Activated CD4-positive, alpha-beta T cell treated with anti-CD3 and anti-CD28 coated beads for 4 hours (primary cell): ENCODE measurements at regions not wholly inside any gene's neighbourhood (a gene's known extent, or its start where the extent isn't known, plus 50 kb on each side); places are given as distances from the start of the nearest gene placed in this dataset.

ENCODE experiments used
- DNase-seq, 2 donors: peaks; one replicate each; pipeline ENCODE4 v3.0.0-alpha.2; 2020

DNA sequence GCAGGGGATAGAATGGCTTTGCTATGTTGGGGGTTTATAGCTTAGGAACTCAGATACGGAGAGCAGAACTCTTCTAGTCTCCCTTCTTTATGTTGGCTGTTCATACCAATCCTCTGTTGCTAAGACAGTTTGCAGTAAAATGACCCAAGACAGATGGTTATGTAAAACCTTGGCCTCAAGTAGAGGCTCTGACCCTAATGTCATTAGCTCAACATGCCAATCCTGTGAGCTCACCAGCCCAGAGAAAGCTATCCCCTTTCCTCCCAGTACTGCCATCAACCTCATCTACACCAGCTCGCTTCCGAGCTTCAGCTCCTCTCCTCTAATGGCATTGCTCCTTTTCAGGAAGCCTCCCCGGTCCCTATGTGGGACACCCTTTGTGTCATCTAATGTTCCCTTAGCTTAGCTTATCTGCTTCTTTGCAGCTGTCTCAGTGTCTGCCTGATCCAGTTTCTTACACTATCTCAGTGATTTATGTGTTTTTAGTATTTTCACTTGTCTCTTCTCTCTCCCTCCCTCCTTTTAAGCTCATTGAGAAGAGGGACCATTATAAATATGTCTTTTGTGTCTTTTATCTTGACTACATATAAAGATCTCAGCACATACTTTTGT lies 281.3 kb upstream of the CLINT1 start:
- no peak for DNase-seq

DNA sequence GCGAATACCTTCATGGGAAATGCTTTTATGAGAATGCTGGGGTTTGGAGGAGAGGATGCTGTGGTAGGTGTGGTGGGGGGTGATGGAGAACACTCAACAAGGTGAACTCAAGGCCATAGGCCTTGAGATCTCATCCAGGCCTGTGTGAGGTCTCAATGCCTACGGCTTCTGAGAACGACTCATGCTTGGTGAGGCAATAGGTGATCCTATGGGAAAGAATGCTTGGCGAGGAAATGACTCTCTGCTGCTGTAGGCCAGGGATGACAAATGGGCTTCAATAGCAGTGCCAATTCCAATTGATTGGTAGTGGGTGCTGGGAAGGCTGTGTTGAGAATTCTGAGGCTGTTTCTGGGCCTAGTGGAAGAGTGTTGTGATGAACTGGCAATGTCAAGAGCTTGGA lies 280.2 kb upstream of the CLINT1 start:
- no peak for DNase-seq

DNA sequence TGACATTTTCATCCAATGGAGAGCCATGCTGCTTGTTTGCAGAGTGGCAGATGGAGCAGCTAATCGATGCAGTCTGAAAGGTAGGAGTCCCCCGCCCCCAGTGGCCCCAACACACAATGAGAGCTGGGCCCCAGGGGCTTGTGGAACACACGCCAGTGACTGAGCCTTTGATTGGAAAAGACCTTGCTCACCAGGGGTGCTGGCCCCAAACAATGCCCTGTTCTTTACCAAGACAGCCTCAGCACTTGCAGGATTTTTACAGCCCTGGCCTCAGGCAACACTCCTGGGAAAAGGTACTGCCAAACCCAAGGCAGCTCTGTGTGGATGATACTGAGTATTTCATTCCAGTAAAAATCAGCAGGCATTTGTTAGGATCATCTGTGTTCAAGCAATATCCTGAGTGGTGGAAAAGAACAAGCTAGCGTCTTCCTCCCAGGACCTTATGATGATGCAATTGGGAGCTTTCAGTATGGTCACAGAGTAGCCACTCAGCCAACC lies 276.8 kb upstream of the CLINT1 start:
- no peak for DNase-seq

DNA sequence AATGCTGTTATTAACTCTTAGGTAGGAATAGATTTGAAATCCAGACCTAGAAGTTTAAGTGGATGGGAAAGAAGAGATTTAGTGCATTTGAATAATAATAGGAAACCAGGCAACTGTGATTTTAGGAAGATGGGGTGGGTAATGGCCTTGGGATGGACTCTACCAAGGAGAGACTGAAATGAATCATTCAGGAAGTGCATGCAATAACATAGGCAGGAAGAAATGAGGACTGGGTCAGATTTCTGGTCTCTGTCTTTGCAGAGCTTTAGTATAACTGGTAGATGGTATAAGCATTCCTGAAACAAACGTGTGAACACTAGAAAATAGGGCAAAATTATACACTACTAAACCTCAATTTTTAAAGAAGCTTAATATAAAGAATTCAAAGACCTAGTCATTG lies 274.4 kb upstream of the CLINT1 start:
- no peak for DNase-seq

DNA sequence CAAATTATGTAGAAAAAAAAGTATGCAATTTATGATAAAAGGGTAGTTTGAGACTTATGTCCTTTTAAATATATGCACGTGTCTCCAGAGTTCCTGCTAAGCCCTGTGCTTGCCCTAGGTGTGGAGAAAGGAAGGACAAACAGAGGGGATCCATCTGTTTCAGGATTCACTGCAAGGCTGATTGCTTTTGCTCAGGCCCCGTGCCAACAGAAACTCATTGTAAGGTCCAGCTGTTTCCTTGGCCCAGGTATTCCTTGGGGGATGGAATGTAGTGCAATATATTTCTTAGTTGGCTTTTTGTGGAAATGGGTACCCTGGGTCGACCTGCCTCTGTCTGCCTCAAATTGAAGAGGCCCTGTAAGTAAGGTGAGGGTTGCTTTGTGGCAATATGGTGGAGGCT lies 268.6 kb upstream of the CLINT1 start:
- DNase-seq = no peak

DNA sequence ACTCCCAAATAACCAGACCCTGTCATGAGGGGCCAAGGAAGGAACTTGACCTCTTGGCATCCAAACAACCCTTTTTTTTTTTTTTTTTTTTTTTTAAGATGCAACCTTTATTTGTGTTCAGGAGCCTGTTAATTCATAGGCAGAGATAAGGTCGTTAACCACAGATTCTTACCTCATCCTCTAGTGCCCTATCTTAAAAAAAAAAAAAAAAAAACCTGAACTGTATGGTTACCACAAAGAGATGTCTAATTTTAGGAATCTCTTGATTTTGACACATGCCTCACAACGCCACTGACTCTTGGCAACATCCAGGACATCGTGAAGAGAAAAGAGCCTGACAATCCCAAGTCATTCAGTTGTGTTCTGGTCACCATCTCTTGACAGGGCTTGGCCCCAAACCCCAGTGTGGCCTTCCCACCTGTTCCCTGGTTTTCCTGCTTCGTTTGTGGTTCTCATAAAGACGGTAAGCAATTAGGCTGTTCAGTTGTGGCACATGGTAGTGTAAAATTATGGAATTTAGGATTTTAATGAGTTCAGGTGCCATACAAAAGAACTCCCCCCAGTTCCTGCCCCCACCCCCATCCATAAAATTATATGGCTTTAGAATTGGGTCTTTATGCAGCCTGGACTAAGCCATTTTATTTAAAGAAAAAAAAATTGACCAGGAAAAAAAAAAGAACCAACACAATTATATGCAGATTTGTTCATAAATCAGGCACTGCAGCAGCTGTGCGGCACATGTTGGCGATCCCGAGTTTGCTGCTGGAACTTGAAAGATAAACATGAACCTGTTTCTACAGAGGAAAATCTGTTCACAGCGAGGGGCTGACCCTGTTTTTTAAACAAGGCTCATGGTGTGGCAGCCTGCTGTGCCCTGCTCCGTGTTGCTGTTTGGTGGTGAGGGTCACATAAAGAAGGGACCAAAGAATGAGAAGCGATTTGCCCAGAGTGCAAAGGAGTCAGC lies 267.8 kb upstream of the CLINT1 start:
- DNase-seq = no peak

DNA sequence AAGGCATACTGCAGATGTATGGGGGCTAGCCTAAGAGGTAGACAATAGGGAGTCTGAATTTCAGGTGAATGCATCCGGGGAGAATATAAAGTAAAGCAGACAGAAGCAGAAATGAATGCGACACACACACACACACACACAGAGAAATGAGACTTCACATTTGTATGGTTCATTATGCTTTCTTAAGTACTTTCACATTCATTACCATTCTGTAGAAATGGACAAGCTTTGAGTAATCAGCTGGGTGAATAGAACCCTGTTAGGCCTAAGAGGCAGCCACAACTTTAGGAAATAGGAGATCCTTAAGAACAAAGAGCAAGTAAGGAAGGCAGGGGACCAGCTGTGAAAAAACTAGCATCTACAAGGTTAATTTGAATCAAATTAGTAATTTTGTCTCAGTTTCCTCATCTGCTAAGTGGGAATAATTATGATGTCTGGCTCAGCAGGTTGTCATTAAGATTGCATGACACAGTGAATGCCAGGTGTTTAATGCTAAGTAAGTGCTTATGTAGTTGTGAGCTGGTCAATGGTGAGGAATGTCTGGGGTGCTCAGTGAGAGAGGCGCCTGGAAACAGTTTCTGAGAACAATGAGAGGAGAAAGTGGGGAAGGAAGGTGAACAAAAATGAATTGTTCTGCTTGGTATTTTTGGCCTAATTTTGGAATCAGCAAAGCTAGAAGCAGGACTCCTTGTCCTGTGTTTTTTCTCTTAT lies 265.8 kb upstream of the CLINT1 start:
- no peak for DNase-seq

DNA sequence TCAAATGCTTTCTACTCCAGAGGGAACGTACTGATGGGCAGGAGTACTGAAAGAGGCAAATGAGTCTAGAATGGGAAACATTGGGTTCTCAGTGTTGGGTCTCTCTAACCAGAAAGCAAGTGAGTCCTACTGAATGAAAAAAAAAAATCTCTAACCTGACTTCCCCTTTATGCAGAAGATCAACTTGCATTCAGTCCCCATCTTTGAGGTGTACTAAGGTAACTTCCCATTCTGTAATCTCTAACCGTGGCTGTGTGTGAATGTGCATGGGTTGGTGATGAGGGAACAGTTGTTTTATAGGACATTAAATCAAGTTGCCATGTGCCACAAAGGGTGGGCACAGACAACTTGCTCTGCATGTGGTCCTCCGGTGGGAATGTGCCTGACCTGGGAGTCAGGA lies 264.6 kb upstream of the CLINT1 start:
- no peak for DNase-seq

DNA sequence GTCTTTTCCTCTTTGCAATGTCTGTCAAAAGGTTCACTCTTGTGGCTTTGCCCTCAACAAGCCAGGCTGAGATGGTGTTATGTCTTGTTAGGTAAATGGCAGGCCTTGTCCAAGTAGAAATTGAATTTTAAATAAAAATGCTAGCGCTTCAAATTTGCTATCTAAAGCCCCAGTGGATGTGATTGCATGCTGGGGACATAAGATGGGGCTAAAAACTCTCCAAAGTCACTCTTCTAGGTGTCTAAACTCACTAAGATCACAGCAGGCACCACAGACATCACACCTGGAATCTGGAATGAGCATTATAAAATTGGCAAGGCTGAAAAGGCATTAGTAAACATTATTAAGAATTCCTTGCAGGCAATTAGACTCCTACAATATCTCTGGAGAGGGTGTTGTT lies 262.7 kb upstream of the CLINT1 start:
- no peak for DNase-seq

DNA sequence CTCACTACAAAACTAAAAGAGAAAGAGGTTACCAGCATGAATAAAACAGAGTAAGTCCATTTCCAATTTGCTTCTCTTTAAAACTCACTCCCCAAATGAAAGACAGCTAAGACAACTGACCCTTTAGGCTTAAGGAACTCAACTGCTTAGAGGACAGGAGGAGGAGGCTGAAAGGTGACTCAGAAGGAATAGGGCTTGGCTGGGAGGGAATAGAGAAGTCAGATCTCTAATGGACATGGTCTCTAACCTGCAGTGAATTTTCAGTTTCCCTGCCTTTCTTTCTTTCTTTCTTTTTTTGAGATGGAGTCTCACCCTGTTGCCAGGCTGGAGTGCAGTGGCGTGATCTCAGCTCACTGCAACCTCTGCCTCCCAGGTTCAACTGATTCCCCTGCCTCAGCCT lies 261.8 kb upstream of the CLINT1 start:
- DNase-seq = no peak

DNA sequence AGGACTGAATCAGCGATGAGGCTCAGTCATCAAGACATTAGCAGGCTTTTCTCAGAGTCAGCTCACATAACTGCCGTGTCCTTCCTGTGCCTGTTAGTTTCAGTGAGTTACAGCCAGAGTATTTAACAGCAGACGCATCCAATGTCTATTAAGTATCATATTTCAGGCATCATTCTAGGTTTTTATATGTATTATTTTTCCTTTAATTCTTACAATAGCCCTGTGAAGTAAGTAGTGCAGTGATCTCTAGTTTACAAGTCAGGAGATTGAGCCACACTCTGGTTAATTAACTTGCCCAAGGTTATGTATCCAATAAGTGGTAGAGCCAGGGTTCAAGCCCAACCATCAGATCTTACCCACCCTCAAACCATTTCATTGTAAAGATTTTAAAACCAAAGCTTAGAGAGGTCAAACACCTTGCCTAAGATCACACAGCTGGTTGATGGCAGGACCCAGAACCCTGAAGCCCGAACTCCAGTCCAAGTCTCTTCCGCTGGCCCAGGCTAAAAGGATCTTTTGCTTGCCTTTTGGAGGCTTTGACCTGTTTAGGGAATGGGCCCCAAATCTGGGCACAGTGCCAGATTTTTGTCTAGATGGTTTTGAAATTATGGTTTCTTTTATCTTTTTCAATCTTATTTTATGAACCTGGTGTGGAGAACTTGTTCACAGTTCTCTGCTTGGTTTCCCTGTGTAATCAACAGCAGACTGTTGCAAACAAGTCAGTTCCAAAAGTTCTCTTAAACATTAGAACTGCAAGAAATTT lies 261.2 kb upstream of the CLINT1 start:
- DNase-seq = no peak

DNA sequence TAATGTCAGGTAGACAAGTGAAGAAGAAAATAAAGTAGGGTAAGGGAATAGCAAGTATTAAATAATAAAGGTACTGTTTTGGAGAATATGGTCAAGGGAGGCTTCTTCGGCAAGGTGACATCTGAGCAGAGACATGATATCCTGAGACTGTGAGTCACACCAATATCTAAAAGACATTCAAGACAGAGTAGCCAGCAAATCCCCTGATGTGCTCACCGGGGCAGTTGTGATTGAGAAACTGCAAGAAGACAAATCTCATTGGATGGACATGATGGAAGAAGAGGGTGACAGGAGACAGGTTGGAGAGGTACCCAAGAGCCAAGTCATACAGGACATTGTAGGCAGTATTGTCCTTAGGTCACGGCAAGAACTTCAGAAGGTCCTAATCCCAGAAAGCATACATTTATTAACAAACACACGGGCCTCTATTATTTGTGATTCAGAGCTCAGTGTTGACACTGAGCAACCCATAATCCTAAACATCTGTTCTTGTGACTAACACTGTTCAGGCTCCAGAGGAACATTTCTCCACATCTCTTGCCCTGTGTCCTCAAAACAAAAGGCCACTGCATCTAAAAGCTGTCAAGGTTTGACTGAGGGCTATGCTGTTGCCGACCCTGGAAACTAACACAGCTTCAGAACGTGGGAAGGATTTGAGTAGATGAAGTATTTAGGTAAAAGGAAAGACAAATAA lies 258.7 kb upstream of the CLINT1 start:
- no peak for DNase-seq

DNA sequence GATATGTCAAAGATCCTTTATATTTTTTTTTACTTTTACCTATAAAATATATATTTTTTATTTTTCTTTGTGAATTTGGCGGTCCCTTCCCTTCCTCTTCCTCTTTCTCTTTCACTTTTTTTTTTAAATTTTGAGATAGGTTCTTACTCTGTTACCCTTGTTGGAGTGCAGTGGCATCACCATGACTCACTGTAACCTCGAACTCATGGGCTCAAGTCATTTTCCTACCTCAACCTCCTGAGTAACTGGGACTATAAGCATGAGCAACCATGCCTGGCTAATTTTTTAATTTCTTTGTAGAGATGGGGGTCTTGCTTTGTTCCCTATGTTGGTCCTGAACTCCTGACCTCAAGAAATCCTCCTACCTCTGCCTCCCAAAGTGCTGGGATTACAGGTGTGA lies 258.0 kb upstream of the CLINT1 start:
- DNase-seq = no peak

DNA sequence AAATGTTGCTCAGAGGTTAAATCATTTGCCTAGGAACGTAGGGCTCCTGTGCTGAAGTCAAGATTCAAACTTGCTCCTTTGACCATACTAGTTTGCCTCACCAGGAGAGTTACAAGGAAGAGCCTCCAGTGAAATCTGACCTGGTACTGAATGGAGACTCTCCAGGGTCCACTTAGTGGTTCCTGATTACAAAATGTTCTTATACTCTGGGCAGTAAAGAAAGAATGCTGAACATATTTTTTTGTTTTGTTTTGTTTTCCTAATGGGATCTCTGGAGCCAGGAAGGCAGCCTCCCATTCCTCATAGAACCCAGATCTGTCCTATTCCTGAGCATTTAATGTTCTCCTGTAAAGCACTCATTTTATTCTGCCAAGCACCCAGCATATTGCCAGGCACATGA lies 256.5 kb upstream of the CLINT1 start:
- DNase-seq = no peak

DNA sequence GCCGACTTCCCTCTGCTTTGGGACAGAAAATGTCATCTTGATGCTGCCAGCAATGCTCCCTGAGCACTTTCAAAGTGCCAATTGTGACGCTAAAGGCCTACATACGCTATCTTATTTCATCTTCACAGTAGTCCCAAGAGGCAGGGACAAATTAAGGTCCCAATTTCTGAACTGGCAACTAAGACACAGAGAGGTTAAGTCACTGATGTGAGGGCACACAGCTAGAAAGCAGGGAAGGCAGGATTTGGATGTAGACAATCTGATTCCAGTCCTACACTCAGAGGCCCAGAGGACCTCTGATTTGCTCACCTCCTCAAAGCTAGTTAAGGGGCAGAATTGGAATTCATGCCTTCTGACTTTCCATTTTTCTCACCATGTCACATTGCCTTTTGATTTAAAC lies 249.2 kb upstream of the CLINT1 start:
- no peak for DNase-seq

DNA sequence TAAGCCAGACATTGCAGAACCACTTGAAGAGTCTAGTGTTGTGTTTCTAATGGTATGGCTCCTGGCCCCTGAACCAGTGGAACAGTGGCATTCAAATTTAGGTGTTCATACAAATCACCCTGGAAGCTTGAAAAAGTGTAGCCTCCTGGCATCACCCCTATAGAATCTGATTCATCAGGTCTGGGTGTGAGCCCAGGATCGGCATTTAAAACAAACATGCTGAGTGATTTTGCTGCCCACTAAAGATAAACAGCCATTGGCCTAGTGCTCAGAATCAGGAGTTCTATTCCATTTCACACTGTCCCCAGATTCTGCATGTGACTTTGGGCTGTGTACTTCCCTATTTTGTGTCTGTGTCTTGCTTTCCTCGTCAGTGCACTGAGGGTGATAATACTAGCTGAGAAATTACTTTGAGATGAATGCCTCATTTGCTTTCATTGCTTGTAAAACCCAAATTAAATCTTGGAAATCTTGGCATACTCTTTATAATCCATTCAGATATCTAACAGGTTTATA lies 241.5 kb upstream of the CLINT1 start:
- DNase-seq = no peak

DNA sequence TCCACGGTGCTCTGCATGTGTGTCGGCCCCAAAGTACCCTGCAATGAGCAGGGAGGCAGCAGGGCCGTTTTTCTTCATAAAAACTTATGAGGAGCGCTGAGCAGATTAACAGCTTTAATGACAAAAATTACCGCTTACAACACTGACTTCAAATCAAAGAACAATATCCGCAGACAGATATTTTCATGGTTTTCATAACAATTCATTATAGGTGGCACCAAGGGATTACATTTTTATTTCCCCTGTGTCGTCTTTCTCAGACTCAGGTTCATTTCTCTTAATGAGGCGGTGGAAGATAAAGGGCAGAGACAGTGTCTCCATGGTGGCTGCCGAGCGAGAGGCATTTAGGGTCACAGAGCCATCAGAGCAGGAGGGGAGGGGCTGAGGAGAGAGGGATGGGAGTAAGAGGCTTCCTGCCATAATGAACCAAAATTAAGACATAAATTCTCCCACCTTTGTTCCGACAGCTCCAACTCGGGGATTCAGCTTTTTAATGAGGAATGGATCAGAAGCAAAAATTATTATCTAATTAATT lies 240.7 kb upstream of the CLINT1 start:
- DNase-seq = no peak

DNA sequence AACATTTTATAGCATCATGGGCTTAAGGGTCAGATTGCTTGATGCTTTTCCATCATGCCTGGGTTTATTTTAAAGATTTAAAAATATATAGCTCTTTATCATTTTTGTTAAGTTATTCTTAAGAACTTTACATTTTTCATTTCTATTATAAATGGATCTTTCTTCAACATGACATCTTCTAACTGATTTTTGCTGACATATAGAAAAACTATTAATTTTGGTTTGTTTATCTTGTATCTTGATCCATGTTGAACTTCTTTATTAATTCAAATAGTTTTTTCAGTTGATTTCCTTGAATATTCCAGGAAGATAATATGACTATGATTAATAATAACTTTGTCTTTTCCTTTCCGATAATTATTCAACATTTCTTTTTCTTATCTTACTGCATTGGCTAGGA lies 237.9 kb upstream of the CLINT1 start:
- no peak for DNase-seq

DNA sequence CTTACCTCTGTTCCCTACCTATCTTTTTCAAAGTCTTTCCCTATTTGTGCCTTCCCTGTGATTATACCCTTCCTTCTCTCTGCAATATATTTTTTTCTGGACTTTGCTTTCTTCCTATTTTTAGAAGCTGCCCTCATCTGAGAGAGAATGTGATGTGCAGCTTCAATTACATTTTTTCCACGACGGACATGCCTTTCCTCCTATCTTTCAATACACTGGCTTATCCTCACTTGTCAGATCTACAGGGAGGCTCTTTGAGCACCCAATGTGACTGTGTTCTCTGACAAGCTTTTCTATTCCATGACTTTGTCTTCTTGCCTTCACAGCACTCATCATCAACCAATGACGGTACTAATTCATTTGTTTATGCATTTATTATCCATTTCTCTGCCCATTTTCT lies 227.9 kb upstream of the CLINT1 start:
- no peak for DNase-seq

DNA sequence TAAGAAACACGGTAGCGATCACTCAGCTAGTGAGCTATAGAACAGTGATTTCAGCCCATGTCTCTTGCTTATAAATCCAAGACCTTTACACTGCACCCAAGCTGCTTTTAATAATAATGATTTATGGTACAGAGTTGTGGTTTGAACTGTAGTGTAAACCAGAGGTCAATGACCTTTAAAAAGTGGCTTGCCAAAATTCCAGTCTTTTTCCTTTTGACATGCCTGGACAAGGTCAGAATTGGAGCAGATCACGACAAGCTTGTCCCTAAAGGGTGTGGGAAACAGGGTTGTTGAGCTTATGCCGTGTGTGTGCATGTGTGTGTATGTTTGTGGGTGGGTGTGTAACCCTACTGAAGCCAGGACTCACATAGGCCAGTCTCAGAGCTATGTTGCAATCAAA lies 225.3 kb upstream of the CLINT1 start:
- no peak for DNase-seq

DNA sequence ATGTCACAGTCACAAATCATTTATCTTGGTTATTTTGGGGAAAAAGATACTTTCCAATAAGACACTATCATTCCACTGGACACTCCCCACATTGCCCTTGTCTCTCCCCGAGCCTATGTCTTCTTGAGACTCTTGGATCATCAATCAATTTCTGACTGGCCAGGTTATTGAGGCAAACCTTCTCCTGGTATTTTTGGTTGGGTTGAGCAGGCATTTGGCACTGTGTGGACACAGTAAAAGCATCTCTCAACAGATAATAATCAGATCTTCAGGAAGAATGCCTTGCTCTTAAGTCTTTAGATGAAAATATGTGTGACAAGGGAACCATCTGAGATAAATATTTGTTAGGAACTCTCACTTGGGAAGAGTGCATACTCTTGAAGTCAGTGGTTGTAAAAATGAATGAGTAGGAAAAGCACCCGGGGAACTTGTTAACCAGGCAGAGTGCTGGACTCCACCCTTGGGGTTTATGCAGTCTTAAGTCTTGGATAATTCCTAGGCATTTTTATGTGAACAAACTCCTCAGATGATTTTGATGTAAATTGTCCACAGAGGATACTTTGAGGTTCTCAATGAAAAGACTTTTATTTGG lies 223.8 kb upstream of the CLINT1 start:
- DNase-seq = no peak
